ENCODE measurements at regions not wholly inside any gene's neighbourhood (a gene's known extent, or its start where the extent isn't known, plus 50 kb on each side); places are given as distances from the start of the nearest gene placed in this dataset.

GRCh38 chr3:76673171-76673570 lies 366.7 kb upstream of the ROBO2 start:
- TF ChIP-seq, protein P1, sequence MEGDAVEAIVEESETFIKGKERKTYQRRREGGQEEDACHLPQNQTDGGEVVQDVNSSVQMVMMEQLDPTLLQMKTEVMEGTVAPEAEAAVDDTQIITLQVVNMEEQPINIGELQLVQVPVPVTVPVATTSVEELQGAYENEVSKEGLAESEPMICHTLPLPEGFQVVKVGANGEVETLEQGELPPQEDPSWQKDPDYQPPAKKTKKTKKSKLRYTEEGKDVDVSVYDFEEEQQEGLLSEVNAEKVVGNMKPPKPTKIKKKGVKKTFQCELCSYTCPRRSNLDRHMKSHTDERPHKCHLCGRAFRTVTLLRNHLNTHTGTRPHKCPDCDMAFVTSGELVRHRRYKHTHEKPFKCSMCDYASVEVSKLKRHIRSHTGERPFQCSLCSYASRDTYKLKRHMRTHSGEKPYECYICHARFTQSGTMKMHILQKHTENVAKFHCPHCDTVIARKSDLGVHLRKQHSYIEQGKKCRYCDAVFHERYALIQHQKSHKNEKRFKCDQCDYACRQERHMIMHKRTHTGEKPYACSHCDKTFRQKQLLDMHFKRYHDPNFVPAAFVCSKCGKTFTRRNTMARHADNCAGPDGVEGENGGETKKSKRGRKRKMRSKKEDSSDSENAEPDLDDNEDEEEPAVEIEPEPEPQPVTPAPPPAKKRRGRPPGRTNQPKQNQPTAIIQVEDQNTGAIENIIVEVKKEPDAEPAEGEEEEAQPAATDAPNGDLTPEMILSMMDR (IDR thresholded peaks at IDR 0.05): no peak
- TF ChIP-seq POLR2A (IDR thresholded peaks at IDR 0.05): no peak

All from lower leg skin (tissue), 3 donors.